ENCODE measurements at regions not wholly inside any gene's neighbourhood (a gene's known extent, or its start where the extent isn't known, plus 50 kb on each side); places are given as distances from the start of the nearest gene placed in this dataset.

DNA sequence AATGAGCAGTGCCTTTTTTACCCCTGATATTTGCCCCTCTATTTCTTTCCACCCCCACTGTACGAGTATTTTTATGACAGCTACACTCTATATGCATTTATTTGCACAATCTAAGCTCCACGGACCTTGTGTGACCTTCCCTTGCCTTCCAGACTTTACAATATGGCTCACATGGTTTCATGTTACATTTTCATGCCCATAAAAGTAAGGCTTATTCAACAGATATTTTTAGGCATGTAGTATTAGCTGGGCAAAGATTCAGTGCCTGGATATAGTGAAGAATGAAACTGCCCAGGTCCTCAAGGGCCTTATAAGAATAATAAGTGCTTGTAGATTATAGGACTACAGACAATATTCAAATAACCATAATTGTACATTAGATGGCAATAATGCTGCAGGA lies 481.9 kb upstream of the CNTN4 start:
- no peak for DNase-seq (ENCODE audit: low read depth)
- TF ChIP-seq MYC (IDR thresholded peaks at IDR 0.05; ENCODE audit: low read depth, low read length) (no peak), POLR2A (IDR thresholded peaks at IDR 0.05; ENCODE audit: extremely low read depth, insufficient read length) (no peak)
- TF ChIP-seq, protein P1, sequence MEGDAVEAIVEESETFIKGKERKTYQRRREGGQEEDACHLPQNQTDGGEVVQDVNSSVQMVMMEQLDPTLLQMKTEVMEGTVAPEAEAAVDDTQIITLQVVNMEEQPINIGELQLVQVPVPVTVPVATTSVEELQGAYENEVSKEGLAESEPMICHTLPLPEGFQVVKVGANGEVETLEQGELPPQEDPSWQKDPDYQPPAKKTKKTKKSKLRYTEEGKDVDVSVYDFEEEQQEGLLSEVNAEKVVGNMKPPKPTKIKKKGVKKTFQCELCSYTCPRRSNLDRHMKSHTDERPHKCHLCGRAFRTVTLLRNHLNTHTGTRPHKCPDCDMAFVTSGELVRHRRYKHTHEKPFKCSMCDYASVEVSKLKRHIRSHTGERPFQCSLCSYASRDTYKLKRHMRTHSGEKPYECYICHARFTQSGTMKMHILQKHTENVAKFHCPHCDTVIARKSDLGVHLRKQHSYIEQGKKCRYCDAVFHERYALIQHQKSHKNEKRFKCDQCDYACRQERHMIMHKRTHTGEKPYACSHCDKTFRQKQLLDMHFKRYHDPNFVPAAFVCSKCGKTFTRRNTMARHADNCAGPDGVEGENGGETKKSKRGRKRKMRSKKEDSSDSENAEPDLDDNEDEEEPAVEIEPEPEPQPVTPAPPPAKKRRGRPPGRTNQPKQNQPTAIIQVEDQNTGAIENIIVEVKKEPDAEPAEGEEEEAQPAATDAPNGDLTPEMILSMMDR (IDR thresholded peaks at IDR 0.05; ENCODE audit: low read depth, low read length), result no peak
- TF ChIP-seq, protein P2, sequence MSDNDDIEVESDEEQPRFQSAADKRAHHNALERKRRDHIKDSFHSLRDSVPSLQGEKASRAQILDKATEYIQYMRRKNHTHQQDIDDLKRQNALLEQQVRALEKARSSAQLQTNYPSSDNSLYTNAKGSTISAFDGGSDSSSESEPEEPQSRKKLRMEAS (IDR thresholded peaks at IDR 0.05; ENCODE audit: low read depth, low read length), result no peak
- H3K4me3 ChIP-seq (ENCODE audit: low read depth, low read length), result no peak overlapping the region

DNA sequence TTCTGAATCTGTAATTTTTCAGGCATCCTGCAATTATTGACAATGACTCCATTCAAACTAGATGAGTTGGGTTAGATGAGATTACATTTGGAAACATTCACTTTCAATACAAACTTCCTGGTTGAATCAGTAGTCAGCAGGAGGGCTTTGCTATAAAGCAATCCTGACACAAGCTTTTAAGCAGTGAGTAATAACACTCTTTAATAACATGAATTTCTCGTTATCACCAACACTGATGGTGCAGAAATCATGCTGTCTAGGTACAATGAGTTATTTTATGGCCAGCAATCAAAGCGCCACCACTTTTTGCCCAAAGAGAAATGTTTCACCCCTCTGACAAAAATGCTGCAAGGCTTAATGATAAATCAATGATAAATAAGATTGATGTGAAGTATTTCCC lies 474.8 kb upstream of the CNTN4 start:
- no peak overlapping the region for H3K4me3 ChIP-seq (ENCODE audit: low read depth, low read length)
- TF ChIP-seq POLR2A (IDR thresholded peaks at IDR 0.05; ENCODE audit: extremely low read depth, insufficient read length), result no peak
- TF ChIP-seq, protein P2 (IDR thresholded peaks at IDR 0.05; ENCODE audit: low read depth, low read length), result no peak
- TF ChIP-seq MYC (IDR thresholded peaks at IDR 0.05; ENCODE audit: low read depth, low read length), result no peak
- TF ChIP-seq, protein P1 (IDR thresholded peaks at IDR 0.05; ENCODE audit: low read depth, low read length), result no peak
- DNase-seq (ENCODE audit: low read depth), result no peak

DNA sequence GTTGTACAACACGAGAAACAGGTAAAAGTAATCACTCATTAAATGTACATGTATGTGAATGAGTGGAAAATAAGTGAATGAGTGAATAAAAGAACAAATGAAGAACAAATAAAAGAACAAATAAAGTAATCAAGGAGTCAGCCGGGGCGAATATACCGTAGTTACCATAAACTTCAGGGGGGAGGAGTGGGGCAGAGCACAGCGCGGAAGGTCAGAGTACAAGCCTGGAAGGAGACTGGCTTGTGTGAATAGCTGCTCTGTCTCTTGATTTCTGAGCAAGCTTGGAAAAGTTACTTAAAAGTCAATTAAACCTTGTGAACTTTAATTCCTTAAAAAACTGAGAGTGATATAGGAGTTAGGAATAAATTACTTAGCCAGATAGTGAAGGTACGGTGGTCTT lies 466.5 kb upstream of the CNTN4 start:
- TF ChIP-seq MYC (IDR thresholded peaks at IDR 0.05; ENCODE audit: low read depth, low read length) (no peak), POLR2A (IDR thresholded peaks at IDR 0.05; ENCODE audit: extremely low read depth, insufficient read length) (no peak)
- TF ChIP-seq, protein P2 (IDR thresholded peaks at IDR 0.05; ENCODE audit: low read depth, low read length), result no peak
- TF ChIP-seq, protein P1 (IDR thresholded peaks at IDR 0.05; ENCODE audit: low read depth, low read length), result no peak
- H3K4me3 ChIP-seq (ENCODE audit: low read depth, low read length), result no peak overlapping the region
- no peak for DNase-seq (ENCODE audit: low read depth)

DNA sequence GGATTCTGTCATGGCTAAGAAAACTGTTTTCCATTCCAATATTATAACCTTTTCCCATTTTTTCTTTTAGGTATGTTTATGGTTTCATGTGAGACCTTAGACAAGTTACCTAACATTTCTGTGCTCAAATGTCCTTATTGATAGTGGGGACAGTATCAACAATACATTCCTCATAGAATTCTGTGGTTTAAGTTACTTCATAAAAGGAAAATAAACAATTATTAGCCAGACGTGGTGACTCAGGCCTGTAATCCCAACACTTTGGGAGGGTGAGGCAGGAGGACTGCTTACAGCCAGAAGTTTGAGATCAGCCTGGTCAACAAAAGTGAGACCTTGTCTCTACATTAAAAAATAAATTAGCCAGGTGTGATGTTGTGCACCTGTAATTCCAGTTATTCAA lies 436.8 kb upstream of the CNTN4 start:
- H3K4me3 ChIP-seq (ENCODE audit: low read depth, low read length), result no peak overlapping the region
- TF ChIP-seq MYC (IDR thresholded peaks at IDR 0.05; ENCODE audit: low read depth, low read length), result no peak
- TF ChIP-seq POLR2A (IDR thresholded peaks at IDR 0.05; ENCODE audit: extremely low read depth, insufficient read length), result no peak
- TF ChIP-seq, protein P2 (IDR thresholded peaks at IDR 0.05; ENCODE audit: low read depth, low read length), result no peak
- TF ChIP-seq, protein P1 (IDR thresholded peaks at IDR 0.05; ENCODE audit: low read depth, low read length), result no peak
- DNase-seq (ENCODE audit: low read depth), result no peak

DNA sequence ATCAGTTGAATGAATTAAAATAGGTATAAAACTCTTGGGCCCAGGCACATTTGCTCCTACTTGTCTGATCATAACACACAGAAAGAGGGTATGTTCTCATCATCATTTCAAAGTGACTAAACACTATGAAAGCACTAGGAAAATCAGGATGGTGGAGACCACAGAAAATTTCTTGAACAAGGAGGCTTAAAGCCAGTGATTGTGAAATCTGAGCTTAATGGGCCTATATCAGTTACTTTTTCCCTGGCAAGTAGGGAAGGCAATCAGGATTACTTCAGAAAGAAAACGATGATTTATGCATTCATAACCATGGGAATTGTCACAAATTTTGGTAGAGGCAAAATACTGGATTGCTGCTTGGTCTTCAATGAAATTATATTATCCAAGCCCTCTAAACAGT lies 434.4 kb upstream of the CNTN4 start:
- no peak for DNase-seq (ENCODE audit: low read depth)
- TF ChIP-seq, protein P2 (IDR thresholded peaks at IDR 0.05; ENCODE audit: low read depth, low read length), result no peak
- TF ChIP-seq POLR2A (IDR thresholded peaks at IDR 0.05; ENCODE audit: extremely low read depth, insufficient read length) (no peak), MYC (IDR thresholded peaks at IDR 0.05; ENCODE audit: low read depth, low read length) (no peak)
- TF ChIP-seq, protein P1 (IDR thresholded peaks at IDR 0.05; ENCODE audit: low read depth, low read length), result no peak
- H3K4me3 ChIP-seq (ENCODE audit: low read depth, low read length), result no peak overlapping the region

DNA sequence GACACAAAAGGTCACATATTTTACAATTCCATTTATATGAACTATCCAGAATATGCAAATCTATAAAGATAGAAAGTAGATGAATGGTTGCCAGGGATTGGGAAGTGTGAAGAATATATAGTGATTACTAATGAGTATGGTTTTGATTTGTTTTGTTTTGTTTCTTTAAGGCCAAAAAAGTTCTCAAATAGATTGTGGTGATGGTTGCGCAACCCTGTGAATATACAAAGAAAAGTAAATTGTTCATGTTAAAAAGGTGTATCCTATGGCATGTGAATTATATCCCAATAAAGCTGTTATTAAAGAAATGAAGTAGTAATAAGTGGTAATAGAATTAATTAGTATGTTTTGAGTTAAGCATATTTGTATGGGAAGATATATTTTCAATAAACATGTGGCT lies 431.8 kb upstream of the CNTN4 start:
- no peak overlapping the region for H3K4me3 ChIP-seq (ENCODE audit: low read depth, low read length)

More for the DNA sequence above, 431.8 kb upstream of the CNTN4 start:
- no peak for DNase-seq (ENCODE audit: low read depth)
- TF ChIP-seq POLR2A (IDR thresholded peaks at IDR 0.05; ENCODE audit: extremely low read depth, insufficient read length) (no peak), MYC (IDR thresholded peaks at IDR 0.05; ENCODE audit: low read depth, low read length) (no peak)
- TF ChIP-seq, protein P1 (IDR thresholded peaks at IDR 0.05; ENCODE audit: low read depth, low read length), result no peak
- TF ChIP-seq, protein P2 (IDR thresholded peaks at IDR 0.05; ENCODE audit: low read depth, low read length), result no peak
